Spleen (tissue), 11 donors: ENCODE measurements at regions not wholly inside any gene's neighbourhood (a gene's known extent, or its start where the extent isn't known, plus 50 kb on each side); places are given as distances from the start of the nearest gene placed in this dataset.

Experiments used
- DNase-seq: peaks from one replicate; pipeline ENCODE4 v3.0.0-alpha.2; 2020
- H3K27ac ChIP-seq, 8 donors: fragments of 200-600 bp; sonication (generic) in 7 of 8; 1 replicate in 4 of 8; 2 replicates in 4 of 8; pipeline versions ENCODE4 v1.5.0 to v1.8.0; 2016 to 2021; ENCODE audit warnings: inconsistent platforms in 4 of 8, mild to moderate bottlenecking in 4 of 8, moderate library complexity in 1 of 8
- H3K27me3 ChIP-seq, 7 donors: fragments of 200-600 bp; sonication (generic) in 6 of 7; replicated peaks in 1 of 7; 1 replicate in 4 of 7; 2 replicates in 3 of 7; pipeline versions ENCODE4 v1.5.0 to v1.8.0; 2016 to 2021; ENCODE audit warnings: inconsistent platforms in 3 of 7, mild to moderate bottlenecking in 1 of 7
- H3K36me3 ChIP-seq, 6 donors: fragments of 200-600 bp; sonication (generic) in 5 of 6; 1 replicate in 4 of 6; 2 replicates in 2 of 6; pipeline versions ENCODE4 v1.5.0 to v1.8.0; 2016 to 2021; ENCODE audit warnings: inconsistent platforms in 2 of 6
- H3K4me1 ChIP-seq, 6 donors: fragments of 200-600 bp; sonication (generic) in 5 of 6; 1 replicate in 3 of 6; 2 replicates in 3 of 6; pipeline versions ENCODE4 v1.5.0 to v1.8.0; 2016 to 2021; ENCODE audit warnings: inconsistent platforms in 3 of 6
- H3K4me3 ChIP-seq, 8 donors: fragments of 200-600 bp; sonication (generic) in 7 of 8; 1 replicate in 4 of 8; 2 replicates in 4 of 8; pipeline versions ENCODE4 v1.5.0 to v1.8.0; 2016 to 2021; ENCODE audit warnings: inconsistent platforms in 4 of 8, mild to moderate bottlenecking in 4 of 8, moderate library complexity in 2 of 8
- H3K9me3 ChIP-seq, 8 donors: fragments of 200-600 bp; sonication (generic) in 7 of 8; 1 replicate in 4 of 8; 2 replicates in 4 of 8; pipeline versions ENCODE4 v1.5.0 to v1.8.0; 2016 to 2021; ENCODE audit warnings: inconsistent platforms in 4 of 8
- POLR2A ChIP-seq, 3 donors: fragments of 450-650 bp; IDR thresholded peaks; one replicate each; pipeline ENCODE4 v1.5.1; 2017; ENCODE audit warnings: antibody characterized with exemption in 3 of 3, mild to moderate bottlenecking in 1 of 3
- POLR2AphosphoS5 ChIP-seq, 3 donors: sonication (generic); formaldehyde crosslinking; IDR thresholded peaks; one replicate each; pipeline ENCODE4 v1.5.1; 2017; ENCODE audit warnings: antibody characterized with exemption in 3 of 3
- WGBS, 5 donors: extraction: QIAGEN DNeasy Blood & Tissue Kit in 3 of 5; methylation state at CpG; one replicate each; pipeline versions ENCODE4 v1.1.5 to v1.1.7; 2013 to 2018; 5-methylcytosine and 5-hydroxymethylcytosine counted together
- intact Hi-C: fragments of 100-400 bp; cut with DNase I; formaldehyde crosslinking; loops from one replicate; pipeline ENCODE4 v1.15.0; 2023; ENCODE audit warnings: low total_unique reads
- TF ChIP-seq, protein P1 (sequence below), 11 experiments: fragments of 200-600 bp in 7 of 11; fragments of 450-650 bp in 4 of 11; sonication (generic) in 4 of 11; IDR thresholded peaks in 8 of 11; conservative IDR thresholded peaks in 3 of 11; 1 replicate in 7 of 11; 2 replicates in 4 of 11; pipeline versions ENCODE4 v1.4.0 to v1.8.0; 2016 to 2021; ENCODE audit warnings: antibody characterized with exemption in 11 of 11, inconsistent platforms in 4 of 11, mild to moderate bottlenecking in 1 of 11
- donor health status: healthy with polysubstance abuse.
- donor health status: DM: no; HTN: no; CAD: no; lungs with moderate emphysema.
- donor health status: DM: no; HTN: no; CAD: no.
- donor health status: Bipolar disorder and iron deficiency.
- donor health status: healthy.
- donor health status: DM: no; HTN: no; CAD: no.
- donor health status: DM: yes; HTN: yes; CAD: no.

DNA sequence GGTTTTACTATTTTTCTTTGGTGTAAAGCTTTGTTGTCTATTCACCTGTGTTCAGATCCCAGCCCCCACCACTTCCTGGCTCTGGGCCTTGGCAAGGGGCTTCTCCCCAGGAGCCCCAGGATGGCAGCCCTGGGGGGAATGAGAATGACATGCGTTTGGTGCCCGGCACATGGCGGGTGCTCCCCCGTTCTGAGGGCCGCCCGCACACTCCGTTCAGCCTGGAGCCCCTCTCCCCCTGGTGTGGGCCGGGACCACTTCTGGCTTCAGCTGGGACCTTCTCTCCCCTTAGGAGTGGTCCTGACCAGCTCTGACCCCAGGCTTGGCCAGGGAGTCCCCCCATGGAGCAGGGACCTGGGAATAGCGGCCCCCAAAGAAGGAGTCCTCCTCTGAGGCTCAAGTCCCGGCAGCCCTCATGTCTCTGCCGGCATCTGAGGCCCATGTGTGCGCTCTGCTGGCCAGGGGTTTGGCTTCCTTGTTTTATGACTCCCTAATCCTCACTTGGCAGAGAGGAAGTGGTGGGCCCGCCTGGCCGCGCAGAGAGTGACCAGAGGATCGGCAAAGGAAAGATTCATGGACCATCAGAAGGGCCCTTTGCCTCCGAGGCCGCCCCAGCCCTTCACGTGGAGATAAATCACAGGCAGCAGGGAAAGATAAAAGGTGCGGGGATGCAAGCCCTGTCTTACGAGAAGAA lies 57.0 kb upstream of the LMX1B start:
- Histone ChIP-seq H3K4me3 (no peak overlapping the region), H3K4me1 (peaks cover 0 to 4% (median 0%) of the 10 kb centered on the region in 6 donors), H3K36me3 (no peaks in the 10 kb centered on the region), H3K9me3 (no peaks in the 10 kb centered on the region), H3K27ac (no peak overlapping the region), H3K27me3 (peaks cover 0 to 26% (median 11%) of the 10 kb centered on the region in 7 donors)
- TF ChIP-seq POLR2AphosphoS5 (IDR thresholded peaks at IDR 0.05) (no peak), POLR2A (IDR thresholded peaks at IDR 0.05) (no peak)
- TF ChIP-seq, protein P1, sequence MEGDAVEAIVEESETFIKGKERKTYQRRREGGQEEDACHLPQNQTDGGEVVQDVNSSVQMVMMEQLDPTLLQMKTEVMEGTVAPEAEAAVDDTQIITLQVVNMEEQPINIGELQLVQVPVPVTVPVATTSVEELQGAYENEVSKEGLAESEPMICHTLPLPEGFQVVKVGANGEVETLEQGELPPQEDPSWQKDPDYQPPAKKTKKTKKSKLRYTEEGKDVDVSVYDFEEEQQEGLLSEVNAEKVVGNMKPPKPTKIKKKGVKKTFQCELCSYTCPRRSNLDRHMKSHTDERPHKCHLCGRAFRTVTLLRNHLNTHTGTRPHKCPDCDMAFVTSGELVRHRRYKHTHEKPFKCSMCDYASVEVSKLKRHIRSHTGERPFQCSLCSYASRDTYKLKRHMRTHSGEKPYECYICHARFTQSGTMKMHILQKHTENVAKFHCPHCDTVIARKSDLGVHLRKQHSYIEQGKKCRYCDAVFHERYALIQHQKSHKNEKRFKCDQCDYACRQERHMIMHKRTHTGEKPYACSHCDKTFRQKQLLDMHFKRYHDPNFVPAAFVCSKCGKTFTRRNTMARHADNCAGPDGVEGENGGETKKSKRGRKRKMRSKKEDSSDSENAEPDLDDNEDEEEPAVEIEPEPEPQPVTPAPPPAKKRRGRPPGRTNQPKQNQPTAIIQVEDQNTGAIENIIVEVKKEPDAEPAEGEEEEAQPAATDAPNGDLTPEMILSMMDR (IDR thresholded peaks at IDR 0.05 in 8 of 11, conservative IDR thresholded peaks at IDR 0.05 in 3 of 11): no peak
- 81 to 86% (median 84%) methylated on average over 21 of the region's 21 CpGs for WGBS, 5 donors
- DNase-seq: peak; percentile 70
- intact Hi-C loops: loop anchor here (1.0 kb wide), 1 partner anchor 55 kb away; no protein-coding TSS in a partner anchor

GRCh38 chr9:126558051-126558665 lies 55.6 kb upstream of the LMX1B start:
- intact Hi-C loops: no loop called here
- H3K27ac ChIP-seq: no peak overlapping the region
- H3K27me3 ChIP-seq: peaks cover 0 to 38% (median 11%) of the 10 kb centered on the region in 7 donors
- 17 to 30% (median 24%) methylated on average over 4 to 6 of the region's 6 CpGs for WGBS, 5 donors
- H3K4me3 ChIP-seq: no peak overlapping the region
- no peaks in the 10 kb centered on the region for H3K9me3 ChIP-seq
- no peaks in the 10 kb centered on the region for H3K36me3 ChIP-seq
- TF ChIP-seq, protein P1 (IDR thresholded peaks at IDR 0.05 in 8 of 11, conservative IDR thresholded peaks at IDR 0.05 in 3 of 11): peak; percentile 86 to 97 (median 94)
- TF ChIP-seq POLR2AphosphoS5 (IDR thresholded peaks at IDR 0.05): no peak
- peak; percentile 90 for DNase-seq
- H3K4me1 ChIP-seq: peaks cover 0 to 9% (median 0%) of the 10 kb centered on the region in 6 donors

DNA sequence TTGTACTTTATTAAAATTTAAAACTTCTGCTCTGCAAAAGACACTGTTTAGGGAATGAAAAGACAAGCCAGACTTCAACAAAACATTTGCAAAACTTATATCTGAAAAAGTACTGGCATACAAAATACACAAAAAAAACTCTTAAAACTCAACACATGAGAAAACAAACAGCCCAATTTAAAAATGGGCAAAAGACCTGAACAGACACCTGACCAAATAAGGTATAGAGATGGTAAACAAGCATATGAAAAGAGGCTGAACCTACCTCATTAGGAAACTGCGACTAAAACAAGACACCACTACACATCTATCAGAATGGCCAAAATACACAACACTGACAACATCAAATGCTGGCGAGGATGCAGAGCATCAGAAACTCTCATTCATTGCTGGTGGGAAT lies 54.4 kb upstream of the LMX1B start:
- no peak overlapping the region for H3K4me3 ChIP-seq
- intact Hi-C loops: no loop called here
- no peak for DNase-seq
- WGBS, 5 donors: 85 to 98% (median 91%) methylated on average over 2 of the region's 2 CpGs
- peaks cover 0 to 49% (median 11%) of the 10 kb centered on the region in 7 donors for H3K27me3 ChIP-seq
- H3K4me1 ChIP-seq: peaks cover 0 to 9% (median 0%) of the 10 kb centered on the region in 6 donors
- H3K27ac ChIP-seq: no peak overlapping the region
- no peaks in the 10 kb centered on the region for H3K36me3 ChIP-seq
- no peaks in the 10 kb centered on the region for H3K9me3 ChIP-seq
- TF ChIP-seq POLR2AphosphoS5 (IDR thresholded peaks at IDR 0.05): no peak
- TF ChIP-seq, protein P1 (IDR thresholded peaks at IDR 0.05 in 8 of 11, conservative IDR thresholded peaks at IDR 0.05 in 3 of 11): no peak
- TF ChIP-seq POLR2A (IDR thresholded peaks at IDR 0.05): no peak

DNA sequence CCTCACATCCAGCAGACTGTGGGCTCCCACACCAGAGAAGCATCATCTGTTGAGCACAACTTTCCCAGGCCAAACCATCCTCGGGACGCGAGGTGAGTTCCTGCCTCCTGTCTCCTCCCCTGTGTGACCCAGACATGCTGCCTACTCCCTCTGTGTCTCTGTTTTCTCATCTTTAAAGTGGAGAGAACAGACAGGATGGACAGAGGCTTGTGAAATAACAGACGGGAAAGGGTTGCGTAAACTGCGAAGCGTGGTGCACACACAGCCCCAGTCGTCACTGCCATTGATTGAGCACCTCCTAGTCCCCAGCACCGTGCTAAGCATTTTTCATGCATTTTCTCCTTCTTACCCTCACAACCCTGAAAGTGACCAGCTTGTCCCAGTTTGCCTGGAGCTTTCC lies 52.1 kb upstream of the LMX1B start:
- no peak overlapping the region for H3K4me3 ChIP-seq
- peak; percentile 51 for DNase-seq
- no peaks in the 10 kb centered on the region for H3K36me3 ChIP-seq
- TF ChIP-seq POLR2A (IDR thresholded peaks at IDR 0.05) (no peak), POLR2AphosphoS5 (IDR thresholded peaks at IDR 0.05) (no peak)
- TF ChIP-seq, protein P1 (IDR thresholded peaks at IDR 0.05 in 8 of 11, conservative IDR thresholded peaks at IDR 0.05 in 3 of 11): no peak
- no peaks in the 10 kb centered on the region for H3K9me3 ChIP-seq
- H3K27me3 ChIP-seq: peaks cover 0 to 72% (median 11%) of the 10 kb centered on the region in 7 donors
- WGBS, 5 donors: 28 to 59% (median 44%) methylated on average over 9 of the region's 9 CpGs
- H3K4me1 ChIP-seq: peaks cover 0 to 9% (median 0%) of the 10 kb centered on the region in 6 donors
- H3K27ac ChIP-seq: no peak overlapping the region
- intact Hi-C loops: no loop called here
